Kidney epithelial cell (primary cell): ENCODE measurements at regions not wholly inside any gene's neighbourhood (a gene's known extent, or its start where the extent isn't known, plus 50 kb on each side); places are given as distances from the start of the nearest gene placed in this dataset.
A peak's percentile ranks its signal among the peaks of the same experiment; 100 is the strongest.

Experiments
- DNase-seq: peaks from one replicate; pipeline ENCODE4 v3.0.0-alpha.2; 2010; ENCODE audit warnings: low read depth
- H3K27me3 ChIP-seq: 2 replicates; pipeline ENCODE4 v1.6.0; 2011; ENCODE audit warnings: low read length; ENCODE audit not compliant: control insufficient read depth, insufficient read depth
- H3K36me3 ChIP-seq: 2 replicates; pipeline ENCODE4 v1.5.1; 2011; ENCODE audit warnings: low read length; ENCODE audit not compliant: control insufficient read depth, insufficient read depth
- H3K4me3 ChIP-seq: 2 replicates; pipeline ENCODE4 v1.5.1; 2011; ENCODE audit warnings: low read depth, mild to moderate bottlenecking, control low read depth, low read length
- TF ChIP-seq, protein P1 (sequence below): IDR thresholded peaks from 2 replicates; pipeline ENCODE4 v1.5.1; 2011; ENCODE audit warnings: mild to moderate bottlenecking, moderate library complexity, low read length, control low read depth, inconsistent platforms; ENCODE audit not compliant: insufficient read depth, poor library complexity, severe bottlenecking

- H3K27me3 ChIP-seq = no peaks in the 10 kb centered on the region
- H3K4me3 ChIP-seq = no peak overlapping the region
- H3K36me3 ChIP-seq = no peaks in the 10 kb centered on the region
- TF ChIP-seq, protein P1, sequence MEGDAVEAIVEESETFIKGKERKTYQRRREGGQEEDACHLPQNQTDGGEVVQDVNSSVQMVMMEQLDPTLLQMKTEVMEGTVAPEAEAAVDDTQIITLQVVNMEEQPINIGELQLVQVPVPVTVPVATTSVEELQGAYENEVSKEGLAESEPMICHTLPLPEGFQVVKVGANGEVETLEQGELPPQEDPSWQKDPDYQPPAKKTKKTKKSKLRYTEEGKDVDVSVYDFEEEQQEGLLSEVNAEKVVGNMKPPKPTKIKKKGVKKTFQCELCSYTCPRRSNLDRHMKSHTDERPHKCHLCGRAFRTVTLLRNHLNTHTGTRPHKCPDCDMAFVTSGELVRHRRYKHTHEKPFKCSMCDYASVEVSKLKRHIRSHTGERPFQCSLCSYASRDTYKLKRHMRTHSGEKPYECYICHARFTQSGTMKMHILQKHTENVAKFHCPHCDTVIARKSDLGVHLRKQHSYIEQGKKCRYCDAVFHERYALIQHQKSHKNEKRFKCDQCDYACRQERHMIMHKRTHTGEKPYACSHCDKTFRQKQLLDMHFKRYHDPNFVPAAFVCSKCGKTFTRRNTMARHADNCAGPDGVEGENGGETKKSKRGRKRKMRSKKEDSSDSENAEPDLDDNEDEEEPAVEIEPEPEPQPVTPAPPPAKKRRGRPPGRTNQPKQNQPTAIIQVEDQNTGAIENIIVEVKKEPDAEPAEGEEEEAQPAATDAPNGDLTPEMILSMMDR = peak; percentile 6
- no peak for DNase-seq
These were observed 72.6 kb upstream of the TRIM2 start for GRCh38 chr4:153131596-153131995.

GRCh38 chr4:153137159-153137558 lies 67.1 kb upstream of the TRIM2 start:
- TF ChIP-seq, protein P1 = no peak
- DNase-seq = no peak
- no peaks in the 10 kb centered on the region for H3K36me3 ChIP-seq
- H3K4me3 ChIP-seq = no peak overlapping the region
- no peaks in the 10 kb centered on the region for H3K27me3 ChIP-seq

DNA sequence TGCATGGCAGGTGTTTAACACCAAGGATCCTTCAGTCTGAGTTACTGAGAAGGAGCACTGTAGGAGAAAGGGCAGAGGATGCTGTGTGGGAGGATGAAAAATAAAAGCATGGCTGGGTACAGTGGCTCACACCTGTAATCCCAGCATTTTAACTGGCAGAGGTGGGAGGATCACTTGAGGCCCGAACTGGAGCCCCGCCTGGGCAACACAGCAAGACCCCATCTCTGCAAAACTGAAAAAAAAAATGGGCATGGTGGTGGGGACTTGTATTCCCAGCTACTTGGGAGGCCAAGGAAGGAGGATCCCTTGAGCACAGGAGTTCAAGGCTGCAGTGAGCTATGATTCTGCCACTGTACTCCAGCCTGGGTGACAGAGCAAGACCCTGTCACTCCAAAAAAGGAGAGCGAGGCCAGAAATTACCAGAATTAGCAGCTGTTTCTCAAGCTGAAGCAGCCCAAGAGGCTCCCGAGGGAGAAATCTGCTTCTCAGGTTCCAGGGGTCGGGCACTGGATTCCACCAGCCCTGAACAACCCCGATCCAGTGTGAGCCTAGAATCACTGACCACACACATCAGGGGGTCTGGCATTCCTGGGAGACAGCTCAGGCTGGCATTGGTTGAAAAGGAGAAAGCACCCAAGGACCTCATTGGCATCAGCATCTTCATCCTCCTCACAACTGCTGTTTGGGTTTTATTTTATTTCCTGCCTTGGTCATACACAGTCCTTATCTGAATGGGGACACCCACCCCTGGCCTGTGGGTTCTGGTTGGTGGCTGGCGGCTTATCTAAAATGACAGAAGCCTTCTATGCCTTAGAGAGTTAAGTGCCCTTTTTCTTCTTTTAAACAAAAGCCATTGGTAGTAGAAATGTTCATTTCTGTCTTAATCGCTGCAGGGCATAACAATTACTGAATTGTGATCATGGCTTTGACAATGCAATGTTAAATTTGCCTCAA lies 66.3 kb upstream of the TRIM2 start:
- TF ChIP-seq, protein P1 = no peak
- DNase-seq = no peak
- H3K4me3 ChIP-seq = no peak overlapping the region
- no peaks in the 10 kb centered on the region for H3K36me3 ChIP-seq
- H3K27me3 ChIP-seq = no peaks in the 10 kb centered on the region

DNA sequence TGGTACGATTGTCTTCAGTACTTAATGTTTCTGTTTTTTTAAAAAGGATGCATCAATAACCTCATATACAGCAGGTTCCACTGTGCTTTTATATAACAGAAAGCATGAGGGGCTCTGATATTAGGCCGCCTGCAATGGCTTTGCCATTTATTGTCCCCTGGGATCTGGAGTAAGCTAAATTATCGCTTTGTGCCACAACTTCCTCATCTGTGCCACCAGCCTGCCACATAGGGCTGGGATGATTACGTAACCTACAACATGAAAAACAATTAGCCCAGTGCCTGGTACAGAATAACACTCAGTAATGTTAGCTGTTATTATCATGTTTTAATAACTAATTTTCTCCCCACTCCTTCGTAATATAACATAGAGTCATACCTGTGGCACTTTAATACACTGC lies 65.5 kb upstream of the TRIM2 start:
- TF ChIP-seq, protein P1 = no peak
- DNase-seq = no peak
- H3K27me3 ChIP-seq = no peaks in the 10 kb centered on the region

GRCh38 chr4:153140294-153140693 lies 63.9 kb upstream of the TRIM2 start:
- H3K36me3 ChIP-seq = no peaks in the 10 kb centered on the region
- no peak for DNase-seq
- H3K4me3 ChIP-seq = no peak overlapping the region
- H3K27me3 ChIP-seq = no peaks in the 10 kb centered on the region
- TF ChIP-seq, protein P1 = no peak

More for the DNA sequence above, 65.5 kb upstream of the TRIM2 start:
- Histone ChIP-seq H3K36me3 (no peaks in the 10 kb centered on the region), H3K4me3 (no peak overlapping the region)

DNA sequence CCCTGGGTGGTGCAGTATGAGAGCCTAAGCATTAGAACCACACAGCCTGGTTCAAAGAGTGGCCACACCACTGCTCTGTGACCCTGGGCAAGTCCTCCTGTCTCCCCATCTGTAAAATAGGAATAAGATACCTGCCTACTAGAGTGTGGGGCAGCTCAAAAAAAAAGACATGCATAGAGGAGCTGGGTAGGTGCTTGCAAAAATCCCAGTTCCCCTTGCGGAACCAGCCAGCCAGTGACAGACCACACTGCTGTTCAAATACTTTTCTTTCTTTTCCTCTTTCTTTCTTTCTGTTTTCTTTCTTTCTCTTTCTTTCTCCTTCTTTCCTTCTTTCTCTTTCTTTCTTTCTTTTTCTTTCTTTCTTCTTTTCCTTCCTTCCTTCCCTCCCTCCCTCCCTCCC lies 63.0 kb upstream of the TRIM2 start:
- H3K4me3 ChIP-seq = no peak overlapping the region
- TF ChIP-seq, protein P1 = no peak
- DNase-seq = no peak
- H3K36me3 ChIP-seq = no peaks in the 10 kb centered on the region
- no peaks in the 10 kb centered on the region for H3K27me3 ChIP-seq
